Epithelial cell of esophagus (primary cell): ENCODE measurements at regions not wholly inside any gene's neighbourhood (a gene's known extent, or its start where the extent isn't known, plus 50 kb on each side); places are given as distances from the start of the nearest gene placed in this dataset.
"Not testable (repeated sequence)": the region's sequence is repeated elsewhere in the genome, so short reads cannot be mapped to it uniquely, and the experiment has no call there.

Source experiments
- DNase-seq: peaks from one replicate; pipeline ENCODE4 v3.0.0; 2010; ENCODE audit warnings: low read depth
- H3K4me3 ChIP-seq: 2 replicates; pipeline ENCODE4 v1.5.1; 2011; ENCODE audit warnings: mild to moderate bottlenecking, low read length, control low read depth
- CTCF ChIP-seq: IDR thresholded peaks from 2 replicates; pipeline ENCODE4 v1.5.1; 2011; ENCODE audit warnings: low read depth, mild to moderate bottlenecking, low read length, control low read depth, inconsistent platforms; ENCODE audit not compliant: insufficient read depth; ENCODE audit errors: missing control alignments

- DNase-seq: peak; percentile 8
- no peak for TF ChIP-seq CTCF
Observed at GRCh38 chr14:43005807-43006206, 1399.1 kb downstream of the LRFN5 start.

GRCh38 chr14:43003845-43004244, 1397.2 kb downstream of the LRFN5 start:
- no peak for TF ChIP-seq CTCF
- DNase-seq: peak; percentile 1
- H3K4me3 ChIP-seq: no peak overlapping the region

More at GRCh38 chr14:43005807-43006206, 1399.1 kb downstream of the LRFN5 start:
- H3K4me3 ChIP-seq: no peak overlapping the region

- no peak for DNase-seq
- TF ChIP-seq CTCF: no peak
- H3K4me3 ChIP-seq: no peak overlapping the region
Observed at GRCh38 chr14:43001731-43002130, 1395.1 kb downstream of the LRFN5 start.

- DNase-seq: peak; percentile 32
Observed at GRCh38 chr14:42994051-42994736, 1387.5 kb downstream of the LRFN5 start.

GRCh38 chr14:42992930-42993329, 1386.3 kb downstream of the LRFN5 start:
- TF ChIP-seq CTCF: no peak

More at GRCh38 chr14:42994051-42994736, 1387.5 kb downstream of the LRFN5 start:
- H3K4me3 ChIP-seq: no peak overlapping the region
- TF ChIP-seq CTCF: no peak

GRCh38 chr14:42980419-42980818, 1373.7 kb downstream of the LRFN5 start:
- no peak overlapping the region for H3K4me3 ChIP-seq
- no peak for DNase-seq
- no peak for TF ChIP-seq CTCF

More at GRCh38 chr14:42992930-42993329, 1386.3 kb downstream of the LRFN5 start:
- DNase-seq: no peak
- no peak overlapping the region for H3K4me3 ChIP-seq

- DNase-seq, H3K4me3 ChIP-seq: not testable (repeated sequence)
Observed at GRCh38 chr14:42973171-42973570, 1366.5 kb downstream of the LRFN5 start.
